ENCODE measurements at regions not wholly inside any gene's neighbourhood (a gene's known extent, or its start where the extent isn't known, plus 50 kb on each side); places are given as distances from the start of the nearest gene placed in this dataset.

GRCh38 chr14:53450871-53451270 lies 297.7 kb upstream of the DDHD1 start:
- Mint-ChIP-seq H3K9me3 (no peaks in the 10 kb centered on the region), H3K4me1 (peaks cover 7 to 10% of the 10 kb centered on the region in 2 experiments; a peak in 3 of 4 replicates), H3K36me3 (ENCODE audit: insufficient read depth in 1 of 3, low read depth in 3 of 3) (no peaks in the 10 kb centered on the region), H3K27me3 (ENCODE audit: low read depth) (no peaks in the 10 kb centered on the region), H3K27ac (no peak overlapping the region), H3K4me3 (no peak overlapping the region)
- no peak overlapping the region for H4K5ac ChIP-seq (ENCODE audit: insufficient read length, low read depth, low read length)
- no peak overlapping the region for H2BK12ac ChIP-seq (ENCODE audit: insufficient read length, low read depth, low read length)
- no peak for TF ChIP-seq CTCF (conservative IDR thresholded peaks at IDR 0.05)
- no peaks in the 10 kb centered on the region for H3K4me1 ChIP-seq (ENCODE audit: insufficient read depth, low read length)
- H2BK15ac ChIP-seq (ENCODE audit: low read depth, low read length), result no peak overlapping the region
- no peak overlapping the region for H2BK5ac ChIP-seq (ENCODE audit: insufficient read length, low read length)
- no peak overlapping the region for H3K23ac ChIP-seq (ENCODE audit: insufficient read length, low read depth, low read length)
- H3K9ac ChIP-seq (ENCODE audit: extremely low read depth, insufficient read length, low read length), result no peak overlapping the region
- no peak overlapping the region for H2BK120ac ChIP-seq (ENCODE audit: low read depth, low read length, poor library complexity, severe bottlenecking)
- H4K8ac ChIP-seq (replicated peaks; ENCODE audit: insufficient read length, low read depth, low read length), result no peak overlapping the region
- no CpG with 5 or more reads among the region's 3 CpGs for WGBS (ENCODE audit: extremely low coverage, insufficient read length, low lambda C conversion rate)
- H3T11ph ChIP-seq (ENCODE audit: low read length), result no peak overlapping the region
- H3K14ac ChIP-seq (ENCODE audit: insufficient read depth, low read length), result no peak overlapping the region
- H3K56ac ChIP-seq (ENCODE audit: insufficient read length, low read depth, low read length), result no peak overlapping the region
- H4K20me1 ChIP-seq (ENCODE audit: control insufficient read depth, insufficient read depth, insufficient read length), result no peaks in the 10 kb centered on the region
- H3K27me3 ChIP-seq (ENCODE audit: insufficient read depth, low read length), result no peaks in the 10 kb centered on the region
- no peak overlapping the region for H2AK5ac ChIP-seq (ENCODE audit: insufficient read length, low read length)
- no peak overlapping the region for H3K4me2 ChIP-seq (ENCODE audit: insufficient read depth, insufficient read length, low read length)
- H3K18ac ChIP-seq (ENCODE audit: insufficient read length, low read depth, low read length), result no peak overlapping the region
- no peaks in the 10 kb centered on the region for H3K9me3 ChIP-seq (ENCODE audit: control insufficient read depth, low read depth, low read length)
- H3K79me2 ChIP-seq (ENCODE audit: insufficient read depth, low read length), result no peaks in the 10 kb centered on the region
- no peak for DNase-seq
- H4K91ac ChIP-seq (ENCODE audit: insufficient read length, low read depth, low read length), result no peak overlapping the region
- H3K23me2 ChIP-seq (ENCODE audit: insufficient read length, low read depth, low read length, poor library complexity, severe bottlenecking), result no peaks in the 10 kb centered on the region
- no peak overlapping the region for H2BK20ac ChIP-seq (ENCODE audit: low read depth, low read length, poor library complexity, severe bottlenecking)
- H3K27ac ChIP-seq (ENCODE audit: insufficient read length, low read depth, low read length), result no peak overlapping the region
- H2AFZ ChIP-seq (ENCODE audit: low read length), result no peak overlapping the region
- H3K4ac ChIP-seq (ENCODE audit: low read depth, low read length), result no peak overlapping the region
- no peaks in the 10 kb centered on the region for H3K79me1 ChIP-seq (ENCODE audit: insufficient read depth, low read depth, low read length, poor library complexity, severe bottlenecking)
